ENCODE measurements at regions not wholly inside any gene's neighbourhood (a gene's known extent, or its start where the extent isn't known, plus 50 kb on each side); places are given as distances from the start of the nearest gene placed in this dataset.
"Not testable (repeated sequence)": the region's sequence is repeated elsewhere in the genome, so short reads cannot be mapped to it uniquely, and the experiment has no call there.

- DNase-seq (ENCODE audit: low spot score) = peak; percentile 78
Observed at GRCh38 chr14:99995700-99996356, 69.4 kb upstream of the EVL start.

- DNase-seq (ENCODE audit: low spot score) = no peak
Observed at GRCh38 chr14:99996951-99997571, 68.2 kb upstream of the EVL start.

GRCh38 chr14:100000398-100000797 lies 64.8 kb upstream of the EVL start:
- DNase-seq (ENCODE audit: low spot score) = not testable (repeated sequence)

GRCh38 chr14:100004392-100004791 lies 60.8 kb upstream of the EVL start:
- DNase-seq (ENCODE audit: low spot score) = no peak

GRCh38 chr14:100007254-100007653 lies 58.0 kb upstream of the EVL start:
- no peak for DNase-seq (ENCODE audit: low spot score)

GRCh38 chr14:100009802-100010201 lies 55.4 kb upstream of the EVL start:
- not testable (repeated sequence) for DNase-seq (ENCODE audit: low spot score)

- no peak for DNase-seq (ENCODE audit: low spot score)
Observed at GRCh38 chr14:100010679-100011078, 54.5 kb upstream of the EVL start.

- DNase-seq (ENCODE audit: low spot score) = no peak
Observed at GRCh38 chr14:100011628-100012325, 53.4 kb upstream of the EVL start.

- peak; percentile 60 for DNase-seq (ENCODE audit: low spot score)
Observed at GRCh38 chr14:100012478-100013327, 52.5 kb upstream of the EVL start.

- DNase-seq (ENCODE audit: low spot score) = no peak
Observed at GRCh38 chr14:100015251-100015655, 50.0 kb upstream of the EVL start.
